Right lobe of liver (tissue), 4 donors: ENCODE measurements at regions not wholly inside any gene's neighbourhood (a gene's known extent, or its start where the extent isn't known, plus 50 kb on each side); places are given as distances from the start of the nearest gene placed in this dataset.

Experiments used
- CTCF ChIP-seq, 4 donors: fragments of 200-600 bp in 3 of 4; fragments of 450-650 bp in 1 of 4; IDR thresholded peaks; one replicate each; pipeline versions ENCODE4 v1.5.1 to v1.8.0; 2016 to 2022; ENCODE audit warnings: antibody characterized with exemption in 4 of 4, mild to moderate bottlenecking in 2 of 4
- POLR2A ChIP-seq: fragments of 450-650 bp; IDR thresholded peaks from one replicate; pipeline ENCODE4 v1.6.1; 2017; ENCODE audit warnings: antibody characterized with exemption, mild to moderate bottlenecking
- donor health status: DM: no; HTN: no; CAD: no.
- donor health status: DM: no; HTN: no; CAD: no.
- donor health status: DM: no; HTN: yes; CAD: no.

- TF ChIP-seq CTCF (IDR thresholded peaks at IDR 0.05) (no peak), POLR2A (no peak)
These were observed 220.1 kb downstream of the TBC1D2B start for GRCh38 chr15:77857419-77857818.
